ENCODE measurements at regions not wholly inside any gene's neighbourhood (a gene's known extent, or its start where the extent isn't known, plus 50 kb on each side); places are given as distances from the start of the nearest gene placed in this dataset.

DNA sequence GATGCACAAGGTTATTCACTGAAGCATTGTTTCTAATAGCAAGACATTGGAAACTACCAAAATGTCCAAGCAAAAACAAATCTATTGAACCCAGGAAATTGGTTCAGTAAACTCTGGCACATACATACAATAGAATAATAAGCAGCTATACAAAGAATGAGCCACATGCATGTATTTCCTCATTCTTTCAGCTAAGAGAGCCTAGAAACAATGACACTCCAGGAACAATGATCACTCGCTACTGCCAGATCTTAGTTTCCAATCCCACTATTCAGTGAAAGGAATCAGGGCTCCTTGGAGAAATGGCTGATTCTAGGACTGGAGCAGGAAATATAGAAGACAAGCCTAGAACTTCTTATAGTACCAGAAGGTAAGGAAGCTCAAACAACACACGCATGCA, 221.9 kb upstream of the AGAP1 start:
- no peak for TF ChIP-seq CTCF (IDR thresholded peaks at IDR 0.05)
- TF ChIP-seq POLR2A (IDR thresholded peaks at IDR 0.05) = no peak
